HG02870 (cell line): ENCODE measurements at regions not wholly inside any gene's neighbourhood (a gene's known extent, or its start where the extent isn't known, plus 50 kb on each side); places are given as distances from the start of the nearest gene placed in this dataset.
A peak's percentile ranks its signal among the peaks of the same experiment; 100 is the strongest.

Experiments used
- ATAC-seq: cut with Tn5 transposase; IDR thresholded peaks from one replicate; pipeline ENCODE4 v1.9.1; 2021; ENCODE audit warnings: mild to moderate bottlenecking, moderate library complexity; ENCODE audit not compliant: unreplicated experiment

- no peak for ATAC-seq
Observed at GRCh38 chr21:39029086-39029755, 154.0 kb downstream of the PSMG1 start.

GRCh38 chr21:39025198-39025597 lies 158.1 kb downstream of the PSMG1 start:
- no peak for ATAC-seq

- ATAC-seq = no peak
Observed at GRCh38 chr21:39024538-39024937, 158.7 kb downstream of the PSMG1 start.

- ATAC-seq = no peak
Observed at GRCh38 chr21:39022863-39023693, 160.2 kb downstream of the PSMG1 start.

- ATAC-seq = no peak
Observed at GRCh38 chr21:39022466-39022862, 160.8 kb downstream of the PSMG1 start.

- no peak for ATAC-seq
Observed at GRCh38 chr21:39022035-39022434, 161.2 kb downstream of the PSMG1 start.

GRCh38 chr21:39021478-39021832 lies 161.8 kb downstream of the PSMG1 start:
- ATAC-seq = no peak

GRCh38 chr21:39020751-39021477 lies 162.3 kb downstream of the PSMG1 start:
- ATAC-seq = no peak

- no peak for ATAC-seq
Observed at GRCh38 chr21:39018730-39019129, 164.5 kb downstream of the PSMG1 start.

- ATAC-seq = peak; percentile 91
Observed at GRCh38 chr21:39016740-39017315, 166.4 kb downstream of the PSMG1 start.

GRCh38 chr21:39014747-39015146 lies 168.5 kb downstream of the PSMG1 start:
- ATAC-seq = no peak

GRCh38 chr21:39012326-39013230 lies 170.7 kb downstream of the PSMG1 start:
- no peak for ATAC-seq

GRCh38 chr21:39011911-39012310 lies 171.3 kb downstream of the PSMG1 start:
- ATAC-seq = no peak

GRCh38 chr21:39010629-39011404 lies 172.4 kb downstream of the PSMG1 start:
- no peak for ATAC-seq

GRCh38 chr21:39009587-39010225 lies 173.5 kb downstream of the PSMG1 start:
- no peak for ATAC-seq

GRCh38 chr21:39007985-39008384 lies 175.3 kb downstream of the PSMG1 start:
- no peak for ATAC-seq

GRCh38 chr21:39007532-39007931 lies 175.7 kb downstream of the PSMG1 start:
- no peak for ATAC-seq

- ATAC-seq = no peak
Observed at GRCh38 chr21:39006571-39007311, 176.5 kb downstream of the PSMG1 start.

- no peak for ATAC-seq
Observed at GRCh38 chr21:39005502-39005787, 177.8 kb downstream of the PSMG1 start.
